ENCODE measurements at regions not wholly inside any gene's neighbourhood (a gene's known extent, or its start where the extent isn't known, plus 50 kb on each side); places are given as distances from the start of the nearest gene placed in this dataset.

- TF ChIP-seq CTCF (IDR thresholded peaks at IDR 0.05) (no peak), POLR2A (IDR thresholded peaks at IDR 0.05) (no peak)
- Histone ChIP-seq H3K27ac (no peak overlapping the region), H3K4me3 (no peak overlapping the region), H3K9me3 (no peaks in the 10 kb centered on the region), H3K27me3 (no peaks in the 10 kb centered on the region), H3K36me3 (replicated peaks in 1 of 2; ENCODE audit: insufficient read depth in 1 of 2, low read depth in 2 of 2) (no peaks in the 10 kb centered on the region), H3K4me1 (no peaks in the 10 kb centered on the region)
- intact Hi-C loops (cut with DNase I): no loop called here
- DNase-seq (no peak), ATAC-seq (no peak)
- 58 to 65% methylated on average over 3 of the region's 3 CpGs for WGBS, 2 donors
Measured at GRCh38 chr13:103302676-103303075, 236.5 kb upstream of the SLC10A2 start.

- no peaks in the 10 kb centered on the region for H3K4me1 ChIP-seq
- no peak for DNase-seq
- no peak overlapping the region for H3K4me3 ChIP-seq
- intact Hi-C loops (cut with DNase I): no loop called here
- no peaks in the 10 kb centered on the region for H3K27me3 ChIP-seq
- no peak for ATAC-seq
- no peak for TF ChIP-seq CTCF (IDR thresholded peaks at IDR 0.05)
- TF ChIP-seq POLR2A (IDR thresholded peaks at IDR 0.05): no peak
- H3K27ac ChIP-seq: no peak overlapping the region
- H3K36me3 ChIP-seq (replicated peaks in 1 of 2; ENCODE audit: insufficient read depth in 1 of 2, low read depth in 2 of 2): no peaks in the 10 kb centered on the region
- no peaks in the 10 kb centered on the region for H3K9me3 ChIP-seq
- 50 to 67% methylated on average over 3 of the region's 3 CpGs for WGBS, 2 donors
Measured at GRCh38 chr13:103299079-103299478, 232.9 kb upstream of the SLC10A2 start.

GRCh38 chr13:103297083-103297482 is 230.9 kb upstream of the SLC10A2 start:
- H3K4me3 ChIP-seq: no peak overlapping the region
- no peaks in the 10 kb centered on the region for H3K9me3 ChIP-seq
- H3K27me3 ChIP-seq: no peaks in the 10 kb centered on the region
- WGBS, 2 donors: 65 to 76% methylated on average over 2 of the region's 2 CpGs
- H3K36me3 ChIP-seq (replicated peaks in 1 of 2; ENCODE audit: insufficient read depth in 1 of 2, low read depth in 2 of 2): no peaks in the 10 kb centered on the region
- no peak for ATAC-seq
- intact Hi-C loops (cut with DNase I): no loop called here
- TF ChIP-seq POLR2A (IDR thresholded peaks at IDR 0.05) (no peak), CTCF (IDR thresholded peaks at IDR 0.05) (no peak)
- H3K4me1 ChIP-seq: no peaks in the 10 kb centered on the region
- no peak overlapping the region for H3K27ac ChIP-seq
- DNase-seq: no peak

GRCh38 chr13:103291798-103292572 is 225.8 kb upstream of the SLC10A2 start:
- H3K27ac ChIP-seq: no peak overlapping the region
- H3K9me3 ChIP-seq: no peaks in the 10 kb centered on the region
- WGBS, 2 donors: 32% methylated on average over 3 of the region's 3 CpGs
- no peak for DNase-seq
- no peak for TF ChIP-seq CTCF (IDR thresholded peaks at IDR 0.05)
- H3K4me3 ChIP-seq: no peak overlapping the region
- H3K27me3 ChIP-seq: no peaks in the 10 kb centered on the region
- H3K36me3 ChIP-seq (replicated peaks in 1 of 2; ENCODE audit: insufficient read depth in 1 of 2, low read depth in 2 of 2): no peaks in the 10 kb centered on the region
- no peaks in the 10 kb centered on the region for H3K4me1 ChIP-seq
- no peak for ATAC-seq
- intact Hi-C loops (cut with DNase I): no loop called here

GRCh38 chr13:103291226-103291625 is 225.0 kb upstream of the SLC10A2 start:
- H3K4me1 ChIP-seq: no peaks in the 10 kb centered on the region
- no peak overlapping the region for H3K4me3 ChIP-seq
- TF ChIP-seq POLR2A (IDR thresholded peaks at IDR 0.05): no peak
- TF ChIP-seq CTCF (IDR thresholded peaks at IDR 0.05): no peak
- ATAC-seq (no peak), DNase-seq (no peak)
- 68 to 69% methylated on average over 3 of the region's 3 CpGs for WGBS, 2 donors
- H3K36me3 ChIP-seq (replicated peaks in 1 of 2; ENCODE audit: insufficient read depth in 1 of 2, low read depth in 2 of 2): no peaks in the 10 kb centered on the region
- no peaks in the 10 kb centered on the region for H3K9me3 ChIP-seq
- no peak overlapping the region for H3K27ac ChIP-seq
- no peaks in the 10 kb centered on the region for H3K27me3 ChIP-seq
- intact Hi-C loops (cut with DNase I): no loop called here
